ENCODE measurements at regions not wholly inside any gene's neighbourhood (a gene's known extent, or its start where the extent isn't known, plus 50 kb on each side); places are given as distances from the start of the nearest gene placed in this dataset.
"Not testable (repeated sequence)": the region's sequence is repeated elsewhere in the genome, so short reads cannot be mapped to it uniquely, and the experiment has no call there.

GRCh38 chr21:38912789-38913119 is 107.0 kb downstream of the ETS2 start:
- no peak for DNase-seq (ENCODE audit: low read depth)

- DNase-seq (ENCODE audit: low read depth): no peak
Measured at GRCh38 chr21:38912102-38912629, 106.4 kb downstream of the ETS2 start.

GRCh38 chr21:38911484-38912101 is 105.9 kb downstream of the ETS2 start:
- DNase-seq (ENCODE audit: low read depth): no peak

- DNase-seq (ENCODE audit: low read depth): no peak
Measured at GRCh38 chr21:38910390-38911067, 104.8 kb downstream of the ETS2 start.

GRCh38 chr21:38909929-38910328 is 104.2 kb downstream of the ETS2 start:
- DNase-seq (ENCODE audit: low read depth): no peak

- DNase-seq (ENCODE audit: low read depth): no peak
Measured at GRCh38 chr21:38909109-38909508, 103.4 kb downstream of the ETS2 start.

GRCh38 chr21:38908537-38908936 is 102.8 kb downstream of the ETS2 start:
- no peak for DNase-seq (ENCODE audit: low read depth)

GRCh38 chr21:38905752-38906151 is 100.0 kb downstream of the ETS2 start:
- no peak for DNase-seq (ENCODE audit: low read depth)

GRCh38 chr21:38905328-38905727 is 99.6 kb downstream of the ETS2 start:
- no peak for DNase-seq (ENCODE audit: low read depth)

GRCh38 chr21:38903690-38904139 is 98.0 kb downstream of the ETS2 start:
- no peak for DNase-seq (ENCODE audit: low read depth)

GRCh38 chr21:38902608-38903445 is 97.1 kb downstream of the ETS2 start:
- no peak for DNase-seq (ENCODE audit: low read depth)

- DNase-seq (ENCODE audit: low read depth): no peak
Measured at GRCh38 chr21:38900499-38900898, 94.8 kb downstream of the ETS2 start.

- not testable (repeated sequence) for DNase-seq (ENCODE audit: low read depth)
Measured at GRCh38 chr21:38899985-38900384, 94.3 kb downstream of the ETS2 start.

- DNase-seq (ENCODE audit: low read depth): no peak
Measured at GRCh38 chr21:38899277-38899947, 93.7 kb downstream of the ETS2 start.

- no peak for DNase-seq (ENCODE audit: low read depth)
Measured at GRCh38 chr21:38898422-38899096, 92.8 kb downstream of the ETS2 start.

GRCh38 chr21:38897532-38898421 is 92.0 kb downstream of the ETS2 start:
- no peak for DNase-seq (ENCODE audit: low read depth)

GRCh38 chr21:38894899-38895298 is 89.2 kb downstream of the ETS2 start:
- no peak for DNase-seq (ENCODE audit: low read depth)

GRCh38 chr21:38888991-38889561 is 83.3 kb downstream of the ETS2 start:
- DNase-seq (ENCODE audit: low read depth): no peak

GRCh38 chr21:38887749-38888148 is 82.0 kb downstream of the ETS2 start:
- no peak for DNase-seq (ENCODE audit: low read depth)

GRCh38 chr21:38887062-38887686 is 81.4 kb downstream of the ETS2 start:
- no peak for DNase-seq (ENCODE audit: low read depth)

Data from CMK (cell line).